ENCODE measurements at regions not wholly inside any gene's neighbourhood (a gene's known extent, or its start where the extent isn't known, plus 50 kb on each side); places are given as distances from the start of the nearest gene placed in this dataset.

DNA sequence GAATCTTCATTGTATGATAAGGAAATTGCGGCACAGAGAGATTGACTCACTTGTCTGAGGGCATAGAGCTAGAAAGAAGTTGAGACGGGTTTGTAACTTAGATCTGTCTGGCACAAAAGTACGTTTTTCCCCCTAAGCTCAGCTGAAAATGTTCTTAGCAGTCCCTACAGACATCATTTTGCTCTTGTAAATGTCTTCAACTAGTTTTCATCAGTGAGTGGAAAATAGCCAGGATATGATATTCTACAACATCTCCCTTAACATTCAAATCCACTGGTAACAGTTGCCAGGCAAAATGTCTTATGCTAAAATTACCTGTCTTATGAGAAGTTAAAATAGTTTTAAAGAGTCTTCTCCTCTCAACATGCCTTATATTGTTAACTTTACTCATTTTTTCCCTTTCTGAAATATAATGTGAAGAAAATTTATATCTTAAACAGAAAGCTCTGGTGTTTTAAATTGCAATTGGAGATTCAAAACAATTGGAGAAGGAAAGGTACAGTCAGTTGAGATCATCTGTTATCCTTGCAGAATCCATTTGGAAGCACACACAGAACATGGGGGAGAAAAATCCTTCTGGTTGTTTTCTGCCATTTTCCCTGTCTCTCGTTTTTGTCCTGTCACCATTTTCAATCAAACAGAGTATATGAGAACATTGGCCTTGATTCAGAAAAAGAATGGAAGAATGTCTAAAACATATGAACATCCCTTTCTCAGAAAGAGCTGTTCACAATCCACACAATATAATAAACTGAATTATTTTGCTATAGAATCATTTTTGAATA is 255.0 kb downstream of the TRIB2 start:
- peak; percentile 34 for DNase-seq

GRCh38 chr2:12978066-12978835 is 261.5 kb downstream of the TRIB2 start:
- DNase-seq: no peak

DNA sequence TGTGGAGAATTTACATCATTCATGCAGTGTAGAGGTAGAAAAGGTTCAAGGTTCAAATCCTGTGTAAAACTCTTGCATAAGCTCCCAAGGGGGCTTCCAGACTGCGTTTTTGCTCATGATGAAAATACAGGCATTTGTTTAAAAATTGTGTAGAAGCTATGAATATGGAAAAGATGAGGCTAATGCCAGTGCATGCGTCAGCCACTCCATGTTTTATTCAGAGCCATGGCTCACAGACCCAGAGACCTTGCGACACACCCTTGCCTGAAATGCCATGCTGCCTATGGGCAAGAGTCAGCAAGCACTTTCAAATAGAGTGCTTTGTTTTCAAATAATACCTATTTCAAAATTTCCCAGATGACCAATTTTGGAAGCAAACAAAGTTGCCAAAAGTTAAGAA is 262.3 kb downstream of the TRIB2 start:
- no peak for DNase-seq

DNA sequence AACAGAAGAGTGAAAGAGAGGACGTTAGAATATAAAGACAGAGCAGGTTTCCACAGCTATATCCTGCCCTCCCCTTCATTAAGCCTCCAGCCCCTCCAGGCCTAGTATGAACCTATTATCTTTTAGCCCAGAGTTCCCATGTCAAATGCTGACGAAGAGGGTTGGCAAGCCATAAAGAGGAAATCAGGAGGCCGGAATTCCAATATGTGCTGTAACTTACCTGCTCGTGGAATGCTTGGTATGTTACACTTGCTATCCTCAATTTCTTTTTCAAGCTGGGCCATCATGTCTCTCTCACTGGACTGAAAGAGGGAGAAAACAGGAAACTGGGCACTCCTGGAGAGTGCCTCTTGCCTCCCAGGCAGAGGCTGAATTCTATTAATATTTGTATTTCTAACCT is 264.1 kb downstream of the TRIB2 start:
- DNase-seq: no peak

DNA sequence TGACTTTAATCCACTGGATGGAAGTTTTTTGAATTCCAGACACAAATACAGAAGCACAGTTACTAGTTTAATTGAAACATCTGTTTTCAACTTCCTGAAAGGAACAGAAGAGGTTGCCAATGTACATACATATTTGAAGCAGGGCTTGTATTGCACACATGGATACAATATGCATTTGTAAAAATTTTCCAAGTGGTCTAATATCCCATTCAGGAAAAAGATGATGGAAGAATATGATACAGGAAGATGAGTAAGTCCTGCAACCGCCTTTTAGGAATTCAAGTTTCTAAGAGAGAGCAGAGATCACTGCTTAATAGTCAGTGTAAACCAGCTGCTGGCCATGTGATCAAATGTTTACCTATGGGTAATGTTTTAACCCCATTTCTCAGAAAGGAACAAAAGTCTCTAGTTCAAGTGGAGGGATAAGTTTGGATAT is 265.4 kb downstream of the TRIB2 start:
- no peak for DNase-seq

DNA sequence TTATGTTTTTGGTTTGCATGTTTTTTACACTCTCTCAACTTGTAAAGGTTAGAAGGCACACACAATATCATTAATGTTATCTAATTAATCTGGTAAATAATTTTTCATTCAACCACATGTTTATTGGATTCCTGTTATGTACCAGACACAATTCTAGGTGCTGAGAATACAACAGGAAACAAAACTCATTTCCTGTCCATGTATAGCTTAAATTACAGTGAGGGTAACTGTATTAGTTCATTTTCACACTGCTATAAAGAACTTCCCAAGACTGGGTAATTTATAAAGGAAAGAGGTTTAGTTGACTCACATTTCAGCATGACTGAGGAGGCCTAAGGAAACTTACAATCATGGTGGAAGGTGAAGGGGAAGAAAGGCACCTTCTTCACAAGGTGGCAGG is 270.5 kb downstream of the TRIB2 start:
- no peak for DNase-seq

DNA sequence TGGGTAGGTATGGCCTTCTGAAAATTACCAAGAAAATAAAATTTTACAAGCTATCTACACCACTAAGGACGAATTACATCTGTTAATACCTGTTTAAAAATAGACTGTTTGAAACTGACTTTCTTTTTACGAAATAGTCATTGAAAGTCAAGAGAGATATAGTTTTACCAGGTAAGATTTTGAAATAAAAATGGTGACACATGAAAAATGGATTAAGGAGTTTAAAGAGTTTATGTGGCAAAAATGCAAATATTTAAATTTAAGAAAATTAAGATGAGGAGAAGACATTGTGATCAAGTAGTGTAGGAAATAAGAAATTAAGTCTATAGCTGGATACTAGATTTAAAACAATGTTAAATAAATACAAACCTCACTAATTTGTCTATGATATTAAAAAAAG is 271.5 kb downstream of the TRIB2 start:
- no peak for DNase-seq

GRCh38 chr2:12990523-12990922 is 273.8 kb downstream of the TRIB2 start:
- DNase-seq: no peak

- DNase-seq: no peak
Measured at GRCh38 chr2:12998685-12999084, 281.9 kb downstream of the TRIB2 start.

- DNase-seq: peak; percentile 71
Measured at GRCh38 chr2:13000664-13001363, 284.1 kb downstream of the TRIB2 start.

GRCh38 chr2:13001408-13001807 is 284.7 kb downstream of the TRIB2 start:
- no peak for DNase-seq

- no peak for DNase-seq
Measured at GRCh38 chr2:13002536-13003331, 286.0 kb downstream of the TRIB2 start.

DNA sequence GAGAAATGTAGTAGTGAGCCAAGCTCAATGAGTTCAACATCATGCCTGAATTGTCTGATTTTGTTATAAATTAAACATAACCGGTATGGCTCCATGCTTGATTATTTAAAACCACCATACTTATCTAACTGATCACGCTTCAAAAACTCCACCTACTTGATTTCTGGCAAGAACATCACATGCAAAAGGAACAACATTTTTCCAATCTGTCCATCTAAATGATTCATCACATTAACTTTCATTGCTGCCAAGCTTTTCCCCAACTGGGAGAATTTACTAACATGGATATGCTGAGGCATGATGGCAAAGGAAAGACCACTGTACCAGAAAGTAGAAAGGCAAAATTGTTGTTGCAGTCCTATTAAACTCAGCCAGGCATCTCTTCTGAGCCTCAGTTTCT is 286.8 kb downstream of the TRIB2 start:
- no peak for DNase-seq

GRCh38 chr2:13005048-13005447 is 288.3 kb downstream of the TRIB2 start:
- DNase-seq: no peak

DNA sequence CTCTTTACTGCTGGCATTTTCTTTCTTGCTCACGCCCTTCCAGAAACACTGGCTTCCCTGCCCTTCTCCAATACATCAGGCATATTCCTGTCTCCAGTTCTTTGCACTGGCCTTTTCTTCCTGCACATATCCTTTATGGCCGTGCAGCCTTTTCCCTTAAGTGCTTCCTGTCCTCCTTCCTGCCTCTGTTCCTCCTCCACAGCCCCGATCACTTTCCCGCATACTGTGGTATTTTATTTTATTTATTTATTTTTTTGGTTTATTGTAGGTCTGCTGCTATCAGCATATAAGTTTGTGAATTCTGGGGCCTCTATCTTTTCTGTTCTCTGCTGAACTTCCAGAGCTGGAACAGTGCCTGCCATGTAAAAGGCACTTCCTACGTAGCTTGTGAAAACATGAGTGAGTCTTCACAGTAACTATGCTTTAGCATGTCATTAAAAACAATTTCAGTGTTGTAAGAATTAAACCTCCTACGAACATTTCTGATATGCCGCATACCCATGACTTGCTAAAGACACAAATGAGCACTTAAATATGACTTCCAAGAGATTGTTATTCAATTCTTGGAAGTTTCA is 289.1 kb downstream of the TRIB2 start:
- no peak for DNase-seq

GRCh38 chr2:13006426-13006825 is 289.7 kb downstream of the TRIB2 start:
- no peak for DNase-seq

- peak; percentile 85 for DNase-seq
Measured at GRCh38 chr2:13006829-13007717, 290.3 kb downstream of the TRIB2 start.

GRCh38 chr2:13009027-13009642 is 292.4 kb downstream of the TRIB2 start:
- DNase-seq: no peak

DNA sequence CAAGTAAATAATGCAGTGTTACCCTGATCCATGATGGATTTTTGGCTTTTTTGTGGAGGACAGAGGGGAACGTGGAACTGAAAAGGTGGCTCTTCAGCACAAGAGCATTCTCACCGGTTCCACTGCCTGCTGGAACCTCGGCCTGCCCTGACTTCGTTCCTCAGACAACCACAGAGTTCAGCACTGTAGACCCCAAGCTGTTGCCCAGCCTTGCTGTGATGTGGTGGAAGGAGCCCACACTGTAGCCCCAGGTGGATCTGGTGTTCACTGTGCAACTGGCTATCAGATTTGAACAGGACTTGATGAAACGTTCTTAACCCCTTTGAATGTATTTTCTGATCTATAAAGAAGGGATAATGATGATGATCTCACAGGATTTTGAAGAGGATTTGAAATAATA is 293.5 kb downstream of the TRIB2 start:
- no peak for DNase-seq

DNA sequence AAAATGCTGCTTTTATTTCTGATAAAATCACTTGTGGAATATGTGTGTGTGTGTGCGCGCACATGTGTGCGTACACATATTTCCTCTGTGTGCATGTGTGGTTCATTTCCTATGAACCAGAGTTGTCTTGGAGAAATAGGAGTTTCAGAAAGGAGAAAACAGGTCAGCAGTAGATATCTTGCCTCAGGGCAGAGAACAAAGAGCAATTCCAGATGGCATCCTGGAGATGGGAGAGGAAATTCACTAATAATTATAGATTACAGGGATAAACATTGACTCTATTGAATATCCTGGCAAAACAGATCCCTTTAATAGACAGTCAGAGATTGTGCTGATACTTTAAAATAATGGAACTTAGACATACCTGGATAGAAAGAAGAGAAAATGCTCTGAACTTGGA is 298.0 kb downstream of the TRIB2 start:
- DNase-seq: no peak
